Prostate gland (tissue), 2 donors: ENCODE measurements at regions not wholly inside any gene's neighbourhood (a gene's known extent, or its start where the extent isn't known, plus 50 kb on each side); places are given as distances from the start of the nearest gene placed in this dataset.

Experiments
- DNase-seq: peaks from one replicate; pipeline ENCODE4 v3.0.0-alpha.2; 2019; ENCODE audit warnings: low spot score
- H3K27ac ChIP-seq, 2 donors: fragments of 200-600 bp; sonication (generic); 2 replicates each; pipeline ENCODE4 v1.5.1; 2017 to 2019
- H3K27me3 ChIP-seq: fragments of 200-600 bp; sonication (generic); replicated peaks from 2 replicates; pipeline ENCODE4 v1.5.1; 2019; ENCODE audit not compliant: insufficient read depth
- H3K36me3 ChIP-seq, 2 donors: fragments of 200-600 bp; sonication (generic); 1 replicate in 1 of 2; 2 replicates in 1 of 2; pipeline versions ENCODE4 v1.5.1 to v1.8.1; 2017 to 2019
- H3K4me1 ChIP-seq: fragments of 200-600 bp; sonication (generic); replicated peaks from 2 replicates; pipeline ENCODE4 v1.5.1; 2019
- H3K4me3 ChIP-seq, 2 donors: fragments of 200-600 bp; sonication (generic); 2 replicates each; pipeline ENCODE4 v1.5.1; 2017 to 2019
- H3K9me3 ChIP-seq: fragments of 200-600 bp; sonication (generic); 2 replicates; pipeline ENCODE4 v1.5.1; 2017
- CTCF ChIP-seq, 4 experiments: fragments of 200-600 bp in 2 of 4; fragments of 450-650 bp in 2 of 4; sonication (generic) in 2 of 4; IDR thresholded peaks; 1 replicate in 3 of 4; 2 replicates in 1 of 4; pipeline ENCODE4 v1.5.1; 2016 to 2019; ENCODE audit warnings: antibody characterized with exemption in 4 of 4, mild to moderate bottlenecking in 2 of 4, moderate library complexity in 2 of 4
- POLR2A ChIP-seq: fragments of 450-650 bp; IDR thresholded peaks from one replicate; pipeline ENCODE4 v1.6.1; 2016; ENCODE audit warnings: antibody characterized with exemption, mild to moderate bottlenecking
- POLR2AphosphoS5 ChIP-seq: sonication (generic); formaldehyde crosslinking; IDR thresholded peaks from one replicate; pipeline ENCODE4 v1.6.1; 2017; ENCODE audit warnings: antibody characterized with exemption
- WGBS: methylation state at CpG from one replicate; pipeline ENCODE4 v1.1.5; 2018; 5-methylcytosine and 5-hydroxymethylcytosine counted together
- intact Hi-C: fragments of 100-400 bp; cut with DNase I; formaldehyde crosslinking; loops from one replicate; pipeline ENCODE4 v1.14.2; 2022

GRCh38 chr1:60589046-60589748 is 493.2 kb upstream of the NFIA start:
- H3K27me3 ChIP-seq: no peaks in the 10 kb centered on the region
- no peak for DNase-seq
- no peak overlapping the region for H3K27ac ChIP-seq
- TF ChIP-seq CTCF (IDR thresholded peaks at IDR 0.05) (no peak), POLR2AphosphoS5 (no peak), POLR2A (no peak)
- H3K9me3 ChIP-seq: no peaks in the 10 kb centered on the region
- H3K4me1 ChIP-seq: no peaks in the 10 kb centered on the region
- H3K4me3 ChIP-seq: no peak overlapping the region
- H3K36me3 ChIP-seq: no peaks in the 10 kb centered on the region
- WGBS: 48% methylated on average over 4 of the region's 4 CpGs
- intact Hi-C loops: no loop called here

- H3K9me3 ChIP-seq: no peaks in the 10 kb centered on the region
- H3K27ac ChIP-seq: no peak overlapping the region
- 46% methylated on average over 2 of the region's 2 CpGs for WGBS
- DNase-seq: no peak
- no peaks in the 10 kb centered on the region for H3K27me3 ChIP-seq
- intact Hi-C loops: no loop called here
- no peaks in the 10 kb centered on the region for H3K4me1 ChIP-seq
- no peak for TF ChIP-seq CTCF (IDR thresholded peaks at IDR 0.05)
- no peak for TF ChIP-seq POLR2A
- no peak for TF ChIP-seq POLR2AphosphoS5
- no peak overlapping the region for H3K4me3 ChIP-seq
- no peaks in the 10 kb centered on the region for H3K36me3 ChIP-seq
Observed at GRCh38 chr1:60584371-60584770, 498.0 kb upstream of the NFIA start.

- no peaks in the 10 kb centered on the region for H3K36me3 ChIP-seq
- H3K27me3 ChIP-seq: no peaks in the 10 kb centered on the region
- 96% methylated on average over 3 of the region's 3 CpGs for WGBS
- H3K4me3 ChIP-seq: no peak overlapping the region
- no peak overlapping the region for H3K27ac ChIP-seq
- TF ChIP-seq POLR2A (no peak), POLR2AphosphoS5 (no peak), CTCF (IDR thresholded peaks at IDR 0.05) (no peak)
- intact Hi-C loops: no loop called here
- no peak for DNase-seq
- H3K9me3 ChIP-seq: no peaks in the 10 kb centered on the region
- no peaks in the 10 kb centered on the region for H3K4me1 ChIP-seq
Observed at GRCh38 chr1:60583696-60584095, 498.7 kb upstream of the NFIA start.

GRCh38 chr1:60581455-60582220 is 500.7 kb upstream of the NFIA start:
- H3K27ac ChIP-seq: no peak overlapping the region
- H3K36me3 ChIP-seq: no peaks in the 10 kb centered on the region
- 89% methylated on average over 7 of the region's 7 CpGs for WGBS
- intact Hi-C loops: no loop called here
- no peaks in the 10 kb centered on the region for H3K27me3 ChIP-seq
- H3K4me1 ChIP-seq: no peaks in the 10 kb centered on the region
- TF ChIP-seq POLR2AphosphoS5 (no peak), CTCF (IDR thresholded peaks at IDR 0.05) (no peak), POLR2A (no peak)
- no peaks in the 10 kb centered on the region for H3K9me3 ChIP-seq
- DNase-seq: no peak
- H3K4me3 ChIP-seq: no peak overlapping the region

- no peak for DNase-seq
- TF ChIP-seq CTCF (IDR thresholded peaks at IDR 0.05) (no peak), POLR2A (no peak), POLR2AphosphoS5 (no peak)
- no peaks in the 10 kb centered on the region for H3K9me3 ChIP-seq
- no peak overlapping the region for H3K4me3 ChIP-seq
- no peaks in the 10 kb centered on the region for H3K36me3 ChIP-seq
- no peaks in the 10 kb centered on the region for H3K27me3 ChIP-seq
- H3K27ac ChIP-seq: no peak overlapping the region
- intact Hi-C loops: no loop called here
- peaks cover 6% of the 10 kb centered on the region for H3K4me1 ChIP-seq
- 89% methylated on average over 2 of the region's 2 CpGs for WGBS
Observed at GRCh38 chr1:60577029-60577428, 503.5 kb upstream of the C1orf87 start.
